ENCODE measurements at regions not wholly inside any gene's neighbourhood (a gene's known extent, or its start where the extent isn't known, plus 50 kb on each side); places are given as distances from the start of the nearest gene placed in this dataset.

- H3K27me3 ChIP-seq (replicated peaks; ENCODE audit: insufficient read depth, low read depth, low read length, poor library complexity): no peaks in the 10 kb centered on the region
- H3K36me3 ChIP-seq (ENCODE audit: insufficient read depth, low read length, poor library complexity, severe bottlenecking): no peaks in the 10 kb centered on the region
- H3K4me1 ChIP-seq (ENCODE audit: insufficient read depth, low read length, poor library complexity, severe bottlenecking): no peaks in the 10 kb centered on the region
- H3K9me3 ChIP-seq (ENCODE audit: low read depth, low read length, poor library complexity, severe bottlenecking): no peaks in the 10 kb centered on the region
- intact Hi-C loops (cut with micrococcal nuclease; ENCODE audit: unreplicated experiment): no loop called here
- CTCF ChIA-PET: no interaction called here
- POLR2A ChIA-PET (ENCODE audit: low non-redundant PET): no interaction called here
- no TSS peak for BruUV-seq (replicated peaks)
- no peak for DNase-seq (ENCODE audit: low spot score)
- H3K4me3 ChIP-seq (ENCODE audit: low read depth, low read length, poor library complexity, severe bottlenecking): no peak overlapping the region
- TF ChIP-seq EZH2 (IDR thresholded peaks at IDR 0.05; ENCODE audit: borderline replicate concordance, low read depth, low read length, poor library complexity, severe bottlenecking): no peak
- TF ChIP-seq, protein P1, sequence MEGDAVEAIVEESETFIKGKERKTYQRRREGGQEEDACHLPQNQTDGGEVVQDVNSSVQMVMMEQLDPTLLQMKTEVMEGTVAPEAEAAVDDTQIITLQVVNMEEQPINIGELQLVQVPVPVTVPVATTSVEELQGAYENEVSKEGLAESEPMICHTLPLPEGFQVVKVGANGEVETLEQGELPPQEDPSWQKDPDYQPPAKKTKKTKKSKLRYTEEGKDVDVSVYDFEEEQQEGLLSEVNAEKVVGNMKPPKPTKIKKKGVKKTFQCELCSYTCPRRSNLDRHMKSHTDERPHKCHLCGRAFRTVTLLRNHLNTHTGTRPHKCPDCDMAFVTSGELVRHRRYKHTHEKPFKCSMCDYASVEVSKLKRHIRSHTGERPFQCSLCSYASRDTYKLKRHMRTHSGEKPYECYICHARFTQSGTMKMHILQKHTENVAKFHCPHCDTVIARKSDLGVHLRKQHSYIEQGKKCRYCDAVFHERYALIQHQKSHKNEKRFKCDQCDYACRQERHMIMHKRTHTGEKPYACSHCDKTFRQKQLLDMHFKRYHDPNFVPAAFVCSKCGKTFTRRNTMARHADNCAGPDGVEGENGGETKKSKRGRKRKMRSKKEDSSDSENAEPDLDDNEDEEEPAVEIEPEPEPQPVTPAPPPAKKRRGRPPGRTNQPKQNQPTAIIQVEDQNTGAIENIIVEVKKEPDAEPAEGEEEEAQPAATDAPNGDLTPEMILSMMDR (conservative IDR thresholded peaks at IDR 0.05; ENCODE audit: low read depth, low read length): no peak
- no peak overlapping the region for H3K27ac ChIP-seq (ENCODE audit: low read depth, low read length, poor library complexity, severe bottlenecking)
Observed at GRCh38 chr7:15938115-15938514, 251.6 kb upstream of the MEOX2 start.

DNA sequence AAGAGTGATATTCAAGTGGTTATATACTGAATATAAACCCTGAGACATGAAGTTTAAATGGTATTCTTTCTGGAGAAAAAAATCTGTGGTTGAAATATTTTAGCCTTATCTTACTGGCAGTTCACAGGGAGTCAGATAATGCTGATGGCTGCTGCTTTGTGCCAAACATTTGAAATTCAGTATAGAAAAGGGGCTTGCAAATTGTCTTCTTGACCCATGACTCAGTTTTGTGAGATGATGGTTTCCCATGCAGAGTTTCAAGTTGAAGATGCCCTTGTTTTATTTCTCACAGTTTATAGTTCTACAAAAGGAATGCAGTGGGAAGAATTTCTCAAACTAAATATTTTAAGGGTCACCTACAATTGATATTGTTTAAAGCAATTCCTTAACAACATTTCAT is 251.1 kb upstream of the MEOX2 start:
- intact Hi-C loops (cut with micrococcal nuclease; ENCODE audit: unreplicated experiment): no loop called here
- no TSS peak for BruUV-seq (replicated peaks)
- Histone ChIP-seq H3K27me3 (replicated peaks; ENCODE audit: insufficient read depth, low read depth, low read length, poor library complexity) (no peaks in the 10 kb centered on the region), H3K27ac (ENCODE audit: low read depth, low read length, poor library complexity, severe bottlenecking) (no peak overlapping the region), H3K4me1 (ENCODE audit: insufficient read depth, low read length, poor library complexity, severe bottlenecking) (no peaks in the 10 kb centered on the region), H3K4me3 (ENCODE audit: low read depth, low read length, poor library complexity, severe bottlenecking) (no peak overlapping the region), H3K36me3 (ENCODE audit: insufficient read depth, low read length, poor library complexity, severe bottlenecking) (no peaks in the 10 kb centered on the region), H3K9me3 (ENCODE audit: low read depth, low read length, poor library complexity, severe bottlenecking) (no peaks in the 10 kb centered on the region)
- TF ChIP-seq EZH2 (IDR thresholded peaks at IDR 0.05; ENCODE audit: borderline replicate concordance, low read depth, low read length, poor library complexity, severe bottlenecking): no peak
- TF ChIP-seq, protein P1 (conservative IDR thresholded peaks at IDR 0.05; ENCODE audit: low read depth, low read length): no peak
- no peak for DNase-seq (ENCODE audit: low spot score)
- ChIA-PET CTCF (no interaction called here), POLR2A (ENCODE audit: low non-redundant PET) (no interaction called here)

DNA sequence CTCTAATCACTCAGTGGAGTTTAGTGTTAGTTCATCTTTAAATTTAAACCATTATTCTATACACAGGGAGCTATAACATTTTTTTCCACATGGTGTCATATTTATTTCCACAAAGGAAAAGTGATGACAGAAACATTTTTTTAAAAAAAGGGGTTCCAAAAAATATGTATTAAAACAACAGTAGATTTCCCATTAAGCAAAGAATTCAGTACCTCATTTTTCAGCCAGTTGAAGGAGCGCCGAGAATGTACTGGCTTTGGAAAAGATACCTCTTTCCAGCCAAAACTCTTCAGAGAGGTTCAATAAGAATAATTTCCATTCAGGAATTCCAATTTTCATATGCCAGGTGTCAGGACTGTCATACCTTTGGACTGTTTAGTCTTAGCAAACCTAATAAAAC is 250.5 kb upstream of the MEOX2 start:
- no peaks in the 10 kb centered on the region for H3K36me3 ChIP-seq (ENCODE audit: insufficient read depth, low read length, poor library complexity, severe bottlenecking)
- no peaks in the 10 kb centered on the region for H3K9me3 ChIP-seq (ENCODE audit: low read depth, low read length, poor library complexity, severe bottlenecking)
- TF ChIP-seq, protein P1 (conservative IDR thresholded peaks at IDR 0.05; ENCODE audit: low read depth, low read length): no peak
- TF ChIP-seq EZH2 (IDR thresholded peaks at IDR 0.05; ENCODE audit: borderline replicate concordance, low read depth, low read length, poor library complexity, severe bottlenecking): no peak
- H3K4me1 ChIP-seq (ENCODE audit: insufficient read depth, low read length, poor library complexity, severe bottlenecking): no peaks in the 10 kb centered on the region
- no TSS peak for BruUV-seq (replicated peaks)
- no peak overlapping the region for H3K4me3 ChIP-seq (ENCODE audit: low read depth, low read length, poor library complexity, severe bottlenecking)
- H3K27ac ChIP-seq (ENCODE audit: low read depth, low read length, poor library complexity, severe bottlenecking): no peak overlapping the region
- DNase-seq (ENCODE audit: low spot score): no peak
- CTCF ChIA-PET: no interaction called here
- POLR2A ChIA-PET (ENCODE audit: low non-redundant PET): no interaction called here
- intact Hi-C loops (cut with micrococcal nuclease; ENCODE audit: unreplicated experiment): no loop called here
- no peaks in the 10 kb centered on the region for H3K27me3 ChIP-seq (replicated peaks; ENCODE audit: insufficient read depth, low read depth, low read length, poor library complexity)

Data from A673 (cell line).